Mucosa of rectum (tissue), 2 donors: ENCODE measurements at regions not wholly inside any gene's neighbourhood (a gene's known extent, or its start where the extent isn't known, plus 50 kb on each side); places are given as distances from the start of the nearest gene placed in this dataset.

ENCODE experiments used
- H3K27ac ChIP-seq, 2 donors: one replicate each; pipeline ENCODE4 v1.7.0; 2013; ENCODE audit warnings: inconsistent platforms in 2 of 2, low read depth in 2 of 2, low read length in 2 of 2
- H3K27me3 ChIP-seq, 2 donors: one replicate each; pipeline ENCODE4 v1.7.0; 2013; ENCODE audit warnings: low read length in 2 of 2; ENCODE audit not compliant: control insufficient read depth in 2 of 2, insufficient read depth in 2 of 2
- H3K36me3 ChIP-seq, 2 donors: one replicate each; pipeline ENCODE4 v1.7.0; 2013; ENCODE audit warnings: low read length in 2 of 2; ENCODE audit not compliant: control insufficient read depth in 2 of 2, insufficient read depth in 2 of 2
- H3K4me1 ChIP-seq, 2 donors: one replicate each; pipeline ENCODE4 v1.7.0; 2013; ENCODE audit warnings: low read length in 2 of 2, mild to moderate bottlenecking in 1 of 2; ENCODE audit not compliant: control insufficient read depth in 2 of 2, insufficient read depth in 2 of 2
- H3K4me3 ChIP-seq, 2 donors: one replicate each; pipeline ENCODE4 v1.7.0; 2013; ENCODE audit warnings: low read length in 2 of 2
- H3K9ac ChIP-seq, 2 donors: one replicate each; pipeline ENCODE4 v1.7.0; 2013; ENCODE audit warnings: low read length in 2 of 2, low read depth in 1 of 2, mild to moderate bottlenecking in 1 of 2
- H3K9me3 ChIP-seq, 2 donors: one replicate each; pipeline ENCODE4 v1.7.0; 2013; ENCODE audit warnings: low read length in 2 of 2; ENCODE audit not compliant: control insufficient read depth in 2 of 2
- donor health status: healthy.
- donor health status: Normal muscosa, but diverticular disease.

DNA sequence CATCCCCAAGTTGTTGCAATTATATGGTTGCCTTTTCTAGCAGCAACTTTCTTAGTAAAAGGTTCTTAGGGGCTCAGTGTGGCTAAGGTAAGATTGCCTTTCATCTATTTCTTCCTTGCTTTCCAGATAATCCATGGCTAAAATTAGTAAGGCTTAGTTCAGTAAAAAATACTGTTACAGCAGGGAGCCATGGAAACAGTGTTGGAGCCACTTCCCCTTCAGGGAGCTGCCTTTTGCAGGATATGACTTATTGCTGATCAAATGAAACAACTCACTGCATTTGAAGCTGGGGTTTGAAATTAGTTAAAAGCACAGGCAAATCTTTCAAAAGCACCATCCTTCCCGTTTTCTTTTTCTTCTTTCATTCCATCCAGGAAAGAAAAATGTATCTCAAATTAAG lies 184.3 kb downstream of the C11orf87 start:
- H3K27me3 ChIP-seq: no peaks in the 10 kb centered on the region
- H3K36me3 ChIP-seq: no peaks in the 10 kb centered on the region
- no peaks in the 10 kb centered on the region for H3K4me1 ChIP-seq
- H3K4me3 ChIP-seq: no peak overlapping the region
- no peak overlapping the region for H3K9ac ChIP-seq
- H3K27ac ChIP-seq: no peak overlapping the region
- H3K9me3 ChIP-seq: no peaks in the 10 kb centered on the region

DNA sequence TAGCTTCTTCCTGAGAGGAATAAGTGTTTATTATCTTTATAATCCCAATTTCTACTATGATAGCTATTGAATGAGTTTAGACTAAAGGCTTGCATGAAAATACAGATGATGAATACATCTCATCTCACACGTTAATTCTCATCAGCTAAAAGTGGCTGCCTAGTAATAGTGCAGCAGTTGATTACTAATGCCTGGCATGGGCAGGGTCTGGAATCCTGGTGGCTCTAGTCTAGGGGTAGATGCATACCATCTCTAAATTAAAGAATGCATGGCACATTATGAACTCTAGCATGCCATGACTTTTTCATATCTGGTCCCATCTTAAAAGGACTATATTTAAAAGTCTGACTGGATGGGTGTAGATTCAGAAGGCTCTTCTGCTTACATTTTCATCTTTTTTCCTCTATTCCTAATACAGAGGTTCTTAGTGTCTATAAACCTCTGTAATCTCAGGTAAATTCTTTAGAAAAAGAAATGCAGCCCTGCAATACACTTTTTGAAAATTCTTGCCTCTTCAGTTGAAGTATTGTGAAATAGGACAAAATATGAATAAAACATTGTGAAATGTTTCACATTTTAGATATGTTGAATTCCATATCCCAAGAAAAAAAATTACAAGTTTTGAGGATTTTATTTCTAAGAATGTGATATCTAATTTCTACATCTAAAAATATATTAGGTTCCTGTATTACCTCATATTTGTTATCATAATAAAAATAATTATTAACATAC lies 187.6 kb downstream of the C11orf87 start:
- no peaks in the 10 kb centered on the region for H3K9me3 ChIP-seq
- H3K9ac ChIP-seq: no peak overlapping the region
- H3K27me3 ChIP-seq: no peaks in the 10 kb centered on the region
- no peaks in the 10 kb centered on the region for H3K4me1 ChIP-seq
- H3K36me3 ChIP-seq: no peaks in the 10 kb centered on the region
- H3K4me3 ChIP-seq: no peak overlapping the region
- no peak overlapping the region for H3K27ac ChIP-seq

DNA sequence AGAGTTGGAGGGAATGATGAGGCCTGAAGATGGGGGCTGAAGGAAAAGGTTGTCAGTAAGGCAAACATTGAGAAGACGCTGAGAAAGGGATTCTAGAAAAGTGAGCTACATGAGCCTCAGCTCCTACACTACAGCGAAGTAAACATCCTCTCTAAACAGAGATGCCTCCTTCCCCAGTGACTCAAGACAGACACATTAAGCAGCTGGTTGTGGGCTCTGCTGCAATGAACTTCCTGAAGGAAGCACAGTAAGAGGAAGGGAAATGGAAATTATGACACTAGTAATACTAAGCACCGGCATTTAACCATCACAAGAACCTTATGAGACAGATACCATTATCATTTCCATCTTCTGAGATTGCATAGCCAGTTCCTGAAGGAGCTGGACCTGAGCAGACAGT lies 190.5 kb downstream of the C11orf87 start:
- Histone ChIP-seq H3K27ac (no peak overlapping the region), H3K4me1 (no peaks in the 10 kb centered on the region), H3K27me3 (no peaks in the 10 kb centered on the region), H3K4me3 (no peak overlapping the region), H3K9ac (no peak overlapping the region), H3K36me3 (no peaks in the 10 kb centered on the region), H3K9me3 (no peaks in the 10 kb centered on the region)

DNA sequence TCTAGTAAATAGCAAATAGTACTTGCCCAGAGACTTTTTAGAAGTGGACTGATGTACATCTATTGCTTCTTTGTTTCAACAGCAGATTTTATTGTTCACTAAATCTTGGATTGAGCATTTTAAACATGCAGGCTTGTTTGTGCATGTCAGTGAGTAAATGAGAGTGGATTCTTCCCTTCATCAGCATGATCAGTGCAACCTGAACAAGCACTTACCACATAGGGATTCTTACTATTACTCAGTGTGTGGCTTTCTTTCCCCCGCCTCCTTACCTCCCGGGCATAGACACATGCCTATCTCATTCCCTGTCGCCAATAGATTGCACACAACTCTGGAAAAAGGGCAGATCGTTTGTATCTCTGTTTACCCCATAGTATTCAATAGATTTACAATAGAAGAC lies 197.5 kb downstream of the C11orf87 start:
- Histone ChIP-seq H3K9me3 (no peaks in the 10 kb centered on the region), H3K27ac (no peak overlapping the region), H3K36me3 (no peaks in the 10 kb centered on the region), H3K4me1 (no peaks in the 10 kb centered on the region), H3K9ac (no peak overlapping the region), H3K4me3 (no peak overlapping the region), H3K27me3 (no peaks in the 10 kb centered on the region)

DNA sequence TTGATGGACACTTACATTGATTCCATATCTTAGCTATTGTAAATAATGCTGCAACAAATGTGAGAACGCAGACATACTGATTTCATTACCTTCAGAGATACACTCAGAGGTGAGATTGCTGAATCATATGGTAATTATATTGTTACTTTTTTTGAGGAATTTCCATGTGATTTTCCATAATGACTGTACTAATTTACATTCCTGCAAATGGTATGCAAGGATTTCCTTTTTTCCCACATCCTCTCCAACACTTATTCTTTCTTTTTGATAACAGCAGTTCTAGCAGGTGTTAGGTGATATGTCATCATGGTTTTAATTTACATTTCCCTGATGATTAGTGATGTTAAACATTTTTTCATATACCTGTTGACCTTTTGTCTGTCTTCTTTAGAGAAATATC lies 207.7 kb downstream of the C11orf87 start:
- H3K27ac ChIP-seq: no peak overlapping the region
- no peak overlapping the region for H3K4me3 ChIP-seq
- H3K27me3 ChIP-seq: no peaks in the 10 kb centered on the region
- no peaks in the 10 kb centered on the region for H3K4me1 ChIP-seq
- H3K9ac ChIP-seq: no peak overlapping the region
- no peaks in the 10 kb centered on the region for H3K9me3 ChIP-seq
- H3K36me3 ChIP-seq: no peaks in the 10 kb centered on the region

GRCh38 chr11:109641549-109641948 lies 219.6 kb downstream of the C11orf87 start:
- Histone ChIP-seq H3K4me1 (no peaks in the 10 kb centered on the region), H3K27me3 (no peaks in the 10 kb centered on the region), H3K27ac (no peak overlapping the region), H3K36me3 (no peaks in the 10 kb centered on the region), H3K4me3 (no peak overlapping the region), H3K9ac (no peak overlapping the region), H3K9me3 (no peaks in the 10 kb centered on the region)

DNA sequence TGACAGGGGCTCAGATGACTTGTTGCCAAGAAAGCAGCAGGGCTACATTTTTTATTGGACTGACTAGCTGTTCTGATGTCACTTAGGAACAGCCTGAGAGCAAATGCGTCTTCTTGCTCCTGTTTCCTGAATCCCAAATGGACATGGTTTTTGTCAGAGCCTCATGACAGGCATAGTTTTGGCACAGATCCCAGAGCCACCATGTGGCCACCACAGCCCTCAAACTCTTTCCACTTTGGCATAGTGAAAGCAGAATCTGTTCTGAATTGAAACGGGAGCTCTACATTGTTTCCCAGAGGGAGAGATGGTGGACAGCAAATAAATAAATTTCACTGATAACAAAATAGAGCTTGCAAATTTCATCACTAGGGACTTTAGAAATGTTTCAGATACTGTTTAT lies 222.2 kb downstream of the C11orf87 start:
- no peak overlapping the region for H3K27ac ChIP-seq
- H3K36me3 ChIP-seq: no peaks in the 10 kb centered on the region
- H3K4me1 ChIP-seq: no peaks in the 10 kb centered on the region
- H3K27me3 ChIP-seq: no peaks in the 10 kb centered on the region
- H3K9me3 ChIP-seq: no peaks in the 10 kb centered on the region
- H3K4me3 ChIP-seq: no peak overlapping the region
- H3K9ac ChIP-seq: no peak overlapping the region

DNA sequence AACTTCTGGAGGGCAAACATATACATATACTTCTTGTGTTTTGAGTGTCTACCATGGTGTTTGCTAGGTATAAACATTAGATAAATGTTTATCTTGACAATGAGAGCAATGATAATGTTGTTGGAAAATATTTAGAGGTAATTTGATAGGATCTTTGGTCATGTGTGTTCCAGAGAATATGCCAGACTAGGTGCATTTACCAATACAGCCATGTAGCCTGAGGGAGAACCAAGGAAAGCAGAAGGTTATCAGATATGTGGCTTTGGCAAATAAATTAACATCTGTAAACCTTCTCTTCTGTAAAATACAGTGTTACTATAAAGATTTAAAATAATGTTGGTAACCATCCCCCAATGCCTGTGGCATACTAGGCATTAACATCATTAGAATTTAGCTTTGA lies 226.8 kb downstream of the C11orf87 start:
- H3K27ac ChIP-seq: no peak overlapping the region
- H3K36me3 ChIP-seq: no peaks in the 10 kb centered on the region
- H3K9ac ChIP-seq: no peak overlapping the region
- H3K27me3 ChIP-seq: no peaks in the 10 kb centered on the region
- no peaks in the 10 kb centered on the region for H3K4me1 ChIP-seq
- H3K9me3 ChIP-seq: no peaks in the 10 kb centered on the region
- no peak overlapping the region for H3K4me3 ChIP-seq

DNA sequence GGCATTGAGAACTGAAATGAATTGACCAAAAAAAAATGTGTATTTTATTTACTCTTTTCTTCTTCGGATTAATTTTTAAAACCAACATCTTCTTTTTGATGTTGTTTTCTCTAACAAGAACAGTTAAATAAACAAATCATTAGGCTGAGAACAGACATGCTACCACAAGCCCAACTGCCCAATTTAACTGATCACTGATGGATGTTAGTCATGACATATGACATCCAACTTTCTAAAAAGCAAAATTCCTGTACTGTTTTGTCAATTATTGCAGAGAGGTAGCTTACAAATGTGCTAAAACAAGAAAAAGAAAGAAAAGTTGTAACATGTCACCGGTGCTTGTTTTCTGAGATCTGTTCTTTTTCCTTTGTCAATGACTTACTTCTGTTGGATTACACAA lies 232.1 kb downstream of the C11orf87 start:
- H3K9ac ChIP-seq: no peak overlapping the region
- no peaks in the 10 kb centered on the region for H3K9me3 ChIP-seq

DNA sequence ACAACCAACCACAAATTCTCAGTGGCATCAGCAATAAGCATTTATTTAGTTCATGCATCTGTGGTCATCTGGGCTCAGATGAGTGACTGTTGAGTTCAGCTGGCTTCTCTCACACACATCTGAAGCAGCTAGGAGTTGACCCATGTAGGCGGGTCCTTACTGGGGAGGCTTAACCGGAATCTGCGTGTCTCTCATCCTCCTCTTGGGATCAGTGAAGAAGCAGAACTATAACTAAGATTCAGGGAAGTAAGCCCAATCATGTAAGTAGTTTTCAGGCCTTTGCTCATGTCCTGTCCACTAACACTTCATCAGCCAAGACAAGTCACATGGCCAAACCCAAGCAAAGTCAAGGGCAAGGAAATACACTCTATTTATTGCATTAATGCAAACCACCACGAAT lies 236.2 kb downstream of the C11orf87 start:
- no peaks in the 10 kb centered on the region for H3K9me3 ChIP-seq
- no peaks in the 10 kb centered on the region for H3K4me1 ChIP-seq
- H3K4me3 ChIP-seq: no peak overlapping the region
- H3K9ac ChIP-seq: no peak overlapping the region
- H3K27me3 ChIP-seq: no peaks in the 10 kb centered on the region
- no peak overlapping the region for H3K27ac ChIP-seq
- H3K36me3 ChIP-seq: no peaks in the 10 kb centered on the region

More for the DNA sequence above, 232.1 kb downstream of the C11orf87 start:
- Histone ChIP-seq H3K27ac (no peak overlapping the region), H3K4me1 (no peaks in the 10 kb centered on the region), H3K27me3 (no peaks in the 10 kb centered on the region), H3K36me3 (no peaks in the 10 kb centered on the region), H3K4me3 (no peak overlapping the region)

DNA sequence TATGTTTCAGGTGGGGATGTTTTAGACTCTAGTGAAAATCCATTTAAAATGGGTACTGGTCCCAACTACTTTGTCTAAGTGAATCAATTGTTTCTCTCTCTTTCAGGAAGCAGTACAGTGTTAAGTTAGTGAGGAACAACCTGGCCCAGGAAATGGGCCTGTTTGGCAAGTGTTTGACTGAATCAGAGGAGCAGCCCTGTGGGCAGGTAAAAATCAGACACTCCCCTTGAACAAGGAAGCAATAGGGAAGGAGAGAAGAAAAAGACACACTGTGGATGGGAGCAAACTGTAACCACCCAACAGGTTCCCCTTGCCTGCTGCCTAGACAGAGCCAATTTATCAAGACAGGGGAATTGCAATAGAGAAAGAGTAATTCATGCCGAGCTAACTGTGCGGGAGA lies 245.7 kb downstream of the C11orf87 start:
- Histone ChIP-seq H3K4me1 (no peaks in the 10 kb centered on the region), H3K9me3 (no peaks in the 10 kb centered on the region), H3K4me3 (no peak overlapping the region), H3K36me3 (no peaks in the 10 kb centered on the region), H3K27me3 (no peaks in the 10 kb centered on the region), H3K27ac (no peak overlapping the region), H3K9ac (no peak overlapping the region)
